H1 (cell line): ENCODE measurements at regions not wholly inside any gene's neighbourhood (a gene's known extent, or its start where the extent isn't known, plus 50 kb on each side); places are given as distances from the start of the nearest gene placed in this dataset.

ENCODE experiments used
- CTCF ChIA-PET: fragments of 300-600 bp; sonication (Branson Sonifier 250); formaldehyde crosslinking; loops from one replicate; lab custom pipeline; 2021; ENCODE audit not compliant: partially characterized antibody; lab: Charles Lee
- POLR2A ChIA-PET: fragments of 300-600 bp; sonication (Branson Sonifier 250); formaldehyde crosslinking; loops from one replicate; lab custom pipeline; 2021; ENCODE audit warnings: inconsistent platforms; ENCODE audit not compliant: partially characterized antibody; lab: Charles Lee
- DNase-seq, 2 experiments: peaks; one replicate each; pipeline versions ENCODE4 v3.0.0 to v3.0.0-alpha.2; 2010 to 2022; ENCODE audit warnings: low spot score in 2 of 2, low read depth in 1 of 2, mixed read lengths in 1 of 2
- FAIRE-seq: peaks from 2 replicates; lab custom pipeline; 2011; peaks lifted over from hg19 to GRCh38; lab: Jason Lieb, UNC
- H2AFZ ChIP-seq: 2 replicates; pipeline ENCODE4 v1.8.1; 2012; ENCODE audit warnings: low read length, inconsistent platforms
- H2AK5ac ChIP-seq: 2 replicates; pipeline ENCODE4 v1.6.1; 2013; ENCODE audit warnings: low read depth, low read length
- H2BK120ac ChIP-seq: replicated peaks from 2 replicates; pipeline ENCODE3; 2013; ENCODE audit warnings: low read depth, low read length, inconsistent platforms
- H2BK12ac ChIP-seq: 2 replicates; pipeline ENCODE4 v1.6.1; 2013; ENCODE audit warnings: low read depth, low read length
- H2BK15ac ChIP-seq: 2 replicates; pipeline ENCODE4 v1.6.1; 2013; ENCODE audit warnings: low read length
- H2BK20ac ChIP-seq: 2 replicates; pipeline ENCODE4 v1.6.1; 2013; ENCODE audit warnings: low read length
- H2BK5ac ChIP-seq: 2 replicates; pipeline ENCODE4 v1.6.1; 2013; ENCODE audit warnings: low read depth, low read length
- H3K14ac ChIP-seq: 2 replicates; pipeline ENCODE4 v1.6.1; 2013; ENCODE audit warnings: inconsistent platforms; ENCODE audit not compliant: insufficient read length
- H3K18ac ChIP-seq: 2 replicates; pipeline ENCODE4 v1.6.1; 2013; ENCODE audit warnings: low read length; ENCODE audit errors: extremely low read depth
- H3K23ac ChIP-seq: 2 replicates; pipeline ENCODE4 v1.6.1; 2013; ENCODE audit warnings: inconsistent platforms; ENCODE audit not compliant: insufficient read length
- H3K23me2 ChIP-seq: 2 replicates; pipeline ENCODE4 v1.6.1; 2013; ENCODE audit warnings: low read depth, low read length
- H3K27ac ChIP-seq: 2 replicates; pipeline ENCODE4 v1.6.1; 2011; ENCODE audit warnings: low read depth, low read length, inconsistent platforms
- H3K27me3 ChIP-seq, 4 experiments: replicated peaks in 1 of 4; 1 replicate in 1 of 4; 2 replicates in 3 of 4; pipeline versions ENCODE4 v1.6.1 to v1.8.1; 2011 to 2013; ENCODE audit warnings: low read length in 3 of 4, mild to moderate bottlenecking in 3 of 4, inconsistent platforms in 2 of 4, mixed read lengths in 2 of 4, moderate library complexity in 1 of 4; ENCODE audit not compliant: control insufficient read depth in 3 of 4, insufficient read depth in 3 of 4; ENCODE audit errors: extremely low read depth in 1 of 4
- H3K36me3 ChIP-seq, 4 experiments: 2 replicates each; pipeline versions ENCODE4 v1.6.1 to v1.8.1; 2011 to 2013; ENCODE audit warnings: mild to moderate bottlenecking in 4 of 4, low read length in 3 of 4, moderate library complexity in 2 of 4, control low read depth in 1 of 4, inconsistent platforms in 1 of 4; ENCODE audit not compliant: insufficient read depth in 4 of 4, control insufficient read depth in 2 of 4
- H3K4ac ChIP-seq: replicated peaks from 2 replicates; pipeline ENCODE3; 2013; ENCODE audit warnings: low read length, low read depth, mixed read lengths, inconsistent platforms; ENCODE audit not compliant: insufficient read length
- H3K4me1 ChIP-seq, 4 experiments: replicated peaks in 1 of 4; 1 replicate in 1 of 4; 2 replicates in 3 of 4; pipeline versions ENCODE4 v1.6.1 to v1.8.1; 2011 to 2013; ENCODE audit warnings: low read length in 3 of 4, inconsistent platforms in 2 of 4, mixed read lengths in 1 of 4; ENCODE audit not compliant: insufficient read depth in 4 of 4, control insufficient read depth in 3 of 4
- H3K4me2 ChIP-seq, 2 experiments: 2 replicates each; pipeline versions ENCODE4 v1.6.1 to v1.8.1; 2011 to 2013; ENCODE audit warnings: low read depth in 2 of 2, low read length in 2 of 2, control low read depth in 1 of 2, inconsistent platforms in 1 of 2, mild to moderate bottlenecking in 1 of 2; ENCODE audit not compliant: insufficient read depth in 1 of 2
- H3K4me3 ChIP-seq, 4 experiments: fragments of 200-600, 300-600 bp in 1 of 4; sonication (generic), shearing (Covaris generic), sonication (Bioruptor Twin) in 1 of 4; 2 replicates each; pipeline versions ENCODE4 v1.5.1 to v1.8.1; 2011 to 2016; ENCODE audit warnings: low read length in 4 of 4, low read depth in 3 of 4, control low read depth in 2 of 4, inconsistent platforms in 2 of 4, mild to moderate bottlenecking in 2 of 4, mixed read lengths in 1 of 4, moderate library complexity in 1 of 4; ENCODE audit not compliant: insufficient read depth in 2 of 4; ENCODE audit errors: extremely low read depth in 1 of 4
- H3K56ac ChIP-seq: replicated peaks from 2 replicates; pipeline ENCODE3; 2013; ENCODE audit warnings: low read depth, mild to moderate bottlenecking, mixed read lengths, low read length, inconsistent platforms; ENCODE audit not compliant: insufficient read length
- H3K79me1 ChIP-seq: 2 replicates; pipeline ENCODE4 v1.6.1; 2013; ENCODE audit warnings: low read depth, low read length, control low read depth
- H3K79me2 ChIP-seq, 2 experiments: 2 replicates each; pipeline versions ENCODE4 v1.6.1 to v1.8.1; 2012 to 2013; ENCODE audit warnings: low read length in 2 of 2, mild to moderate bottlenecking in 2 of 2, inconsistent platforms in 1 of 2; ENCODE audit not compliant: insufficient read depth in 2 of 2, control insufficient read depth in 1 of 2
- H3K9ac ChIP-seq, 4 experiments: replicated peaks in 1 of 4; 1 replicate in 1 of 4; 2 replicates in 3 of 4; pipeline versions ENCODE4 v1.6.1 to v1.8.1; 2011 to 2013; ENCODE audit warnings: low read depth in 3 of 4, low read length in 3 of 4, control low read depth in 2 of 4, mild to moderate bottlenecking in 2 of 4, moderate library complexity in 2 of 4, inconsistent platforms in 1 of 4; ENCODE audit errors: extremely low read depth in 1 of 4
- H3K9me3 ChIP-seq, 2 experiments: 2 replicates each; pipeline versions ENCODE4 v1.6.1 to v1.8.1; 2012 to 2013; ENCODE audit warnings: mild to moderate bottlenecking in 2 of 2, moderate library complexity in 2 of 2, control low read depth in 1 of 2, inconsistent platforms in 1 of 2, low read depth in 1 of 2, low read length in 1 of 2, mixed read lengths in 1 of 2; ENCODE audit not compliant: insufficient read depth in 2 of 2
- H4K20me1 ChIP-seq, 2 experiments: replicated peaks in 1 of 2; 2 replicates each; pipeline versions ENCODE3 to v1.8.1; 2011 to 2013; ENCODE audit warnings: inconsistent platforms in 2 of 2, low read length in 2 of 2, mild to moderate bottlenecking in 1 of 2; ENCODE audit not compliant: insufficient read depth in 2 of 2, control insufficient read depth in 1 of 2
- H4K5ac ChIP-seq: 2 replicates; pipeline ENCODE4 v1.6.1; 2013; ENCODE audit warnings: low read length, low read depth, mixed read lengths, inconsistent platforms; ENCODE audit not compliant: insufficient read length
- H4K8ac ChIP-seq: 2 replicates; pipeline ENCODE4 v1.8.0; 2013; ENCODE audit warnings: mild to moderate bottlenecking, moderate library complexity, low read length, inconsistent platforms; ENCODE audit not compliant: insufficient read depth; ENCODE audit errors: extremely low read depth
- H4K91ac ChIP-seq: replicated peaks from 2 replicates; pipeline ENCODE3; 2013; ENCODE audit warnings: low read length, mixed read lengths, inconsistent platforms; ENCODE audit not compliant: insufficient read length
- CBX5 ChIP-seq: fragments of 300-800, 300-1000 bp; sonication (generic); IDR thresholded peaks from 2 replicates; pipeline ENCODE4 v1.7.1; 2016; ENCODE audit warnings: antibody characterized with exemption, low read length, low read depth
- GTF2F1 ChIP-seq: IDR thresholded peaks from 2 replicates; pipeline ENCODE4 v1.6.1; 2012; ENCODE audit warnings: low read depth, low read length, improper control_type of control experiment, borderline replicate concordance
- SIN3A ChIP-seq, 2 experiments: IDR thresholded peaks in 1 of 2; conservative IDR thresholded peaks in 1 of 2; 2 replicates each; pipeline ENCODE4 v1.6.1; 2011 to 2012; ENCODE audit warnings: low read length in 2 of 2, improper control_type of control experiment in 1 of 2, low read depth in 1 of 2, mild to moderate bottlenecking in 1 of 2
- WGBS, 2 experiments: shearing (Covaris generic) in 1 of 2; methylation state at CpG; one replicate each; pipeline versions ENCODE4 v1.1.6 to v1.1.7; 2013 to 2015; ENCODE audit warnings: low lambda C conversion rate in 2 of 2, mixed read lengths in 2 of 2, inconsistent platforms in 1 of 2, low coverage in 1 of 2, missing lambda C conversion rate in 1 of 2; ENCODE audit not compliant: insufficient replicate concordance in 2 of 2, insufficient coverage in 1 of 2, insufficient read length in 1 of 2; ENCODE audit errors: extremely low coverage in 1 of 2, missing lambda C conversion rate in 1 of 2; 5-methylcytosine and 5-hydroxymethylcytosine counted together

DNA sequence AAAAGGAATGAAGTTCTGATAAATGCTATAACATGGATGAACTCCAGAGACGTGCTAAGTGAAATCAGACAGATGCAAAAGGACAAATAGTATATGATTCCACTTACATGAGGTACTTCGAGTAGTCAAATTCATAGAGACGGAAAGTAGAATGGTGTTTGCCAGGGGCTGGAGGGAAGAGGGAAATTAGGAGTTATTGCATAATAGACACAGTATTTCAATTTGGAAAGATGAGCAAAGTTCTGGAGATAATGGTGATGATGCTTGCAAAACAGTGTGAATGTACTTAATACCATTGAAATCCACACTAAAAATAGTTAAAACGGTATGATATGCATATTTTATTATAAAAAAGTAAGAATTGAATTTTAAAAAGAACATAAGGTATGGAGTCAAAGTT lies 84.9 kb upstream of the STXBP5 start:
- no peak overlapping the region for H3K56ac ChIP-seq
- ChIA-PET POLR2A (no interaction called here), CTCF (interaction anchor here (1.5 kb wide), 1 partner anchor 16 kb away, joined by 3 read pairs; no protein-coding TSS in a partner anchor)
- H3K9me3 ChIP-seq, result no peaks in the 10 kb centered on the region
- no peak overlapping the region for H3K9ac ChIP-seq
- no peaks in the 10 kb centered on the region for H3K27me3 ChIP-seq
- H3K23ac ChIP-seq, result no peak overlapping the region
- H2AFZ ChIP-seq, result no peak overlapping the region
- H4K20me1 ChIP-seq, result no peaks in the 10 kb centered on the region
- no peak overlapping the region for H2AK5ac ChIP-seq
- H3K79me2 ChIP-seq, result no peaks in the 10 kb centered on the region
- H3K4me2 ChIP-seq, result no peak overlapping the region
- H2BK20ac ChIP-seq, result no peak overlapping the region
- H3K4me1 ChIP-seq, result no peaks in the 10 kb centered on the region
- no peak overlapping the region for H2BK12ac ChIP-seq
- H4K91ac ChIP-seq, result no peak overlapping the region
- H2BK5ac ChIP-seq, result no peak overlapping the region
- no peak overlapping the region for H3K14ac ChIP-seq
- H3K36me3 ChIP-seq, result no peaks in the 10 kb centered on the region
- H2BK15ac ChIP-seq, result no peak overlapping the region
- DNase-seq (no peak), FAIRE-seq (no peak)
- H2BK120ac ChIP-seq, result no peak overlapping the region
- H3K4ac ChIP-seq, result no peak overlapping the region
- no peak for TF ChIP-seq CBX5
- TF ChIP-seq GTF2F1, result no peak
- TF ChIP-seq SIN3A (conservative IDR thresholded peaks at IDR 0.05 in 1 of 2, IDR thresholded peaks at IDR 0.05 in 1 of 2; ENCODE audit: low read depth in 1 of 2, low read length in 2 of 2), result no peak
- no peak overlapping the region for H4K5ac ChIP-seq
- WGBS, 2 experiments, result 95% methylated on average over 4 of the region's 4 CpGs; no CpG with 5 or more reads in 1 of the 2 experiments
- H3K18ac ChIP-seq, result no peak overlapping the region
- H3K23me2 ChIP-seq, result no peaks in the 10 kb centered on the region
- H3K27ac ChIP-seq, result no peak overlapping the region
- H3K4me3 ChIP-seq, result no peak overlapping the region
- no peaks in the 10 kb centered on the region for H3K79me1 ChIP-seq
- no peak overlapping the region for H4K8ac ChIP-seq
